Liver (tissue), 8 donors: ENCODE measurements at regions not wholly inside any gene's neighbourhood (a gene's known extent, or its start where the extent isn't known, plus 50 kb on each side); places are given as distances from the start of the nearest gene placed in this dataset.

Experiments
- DNase-seq: peaks from one replicate; pipeline ENCODE4 v3.0.0-alpha.2; 2017; ENCODE audit warnings: low spot score
- H3K27ac ChIP-seq, 2 donors: one replicate each; pipeline ENCODE4 v1.7.0; 2013; ENCODE audit warnings: inconsistent platforms in 2 of 2, low read length in 2 of 2, control low read depth in 1 of 2, low read depth in 1 of 2, mild to moderate bottlenecking in 1 of 2
- H3K27me3 ChIP-seq, 4 donors: one replicate each; pipeline versions ENCODE4 v1.6.1 to v1.7.0; 2013; ENCODE audit warnings: low read length in 3 of 4, inconsistent platforms in 1 of 4, mild to moderate bottlenecking in 1 of 4, moderate library complexity in 1 of 4; ENCODE audit not compliant: control insufficient read depth in 4 of 4, insufficient read depth in 4 of 4
- H3K36me3 ChIP-seq, 4 donors: one replicate each; pipeline versions ENCODE4 v1.6.1 to v1.7.0; 2013; ENCODE audit warnings: low read length in 3 of 4, mild to moderate bottlenecking in 3 of 4, low read depth in 1 of 4, moderate library complexity in 1 of 4; ENCODE audit not compliant: control insufficient read depth in 4 of 4, insufficient read depth in 3 of 4
- H3K4me1 ChIP-seq, 4 donors: one replicate each; pipeline versions ENCODE4 v1.6.1 to v1.7.0; 2013; ENCODE audit warnings: low read length in 3 of 4, mild to moderate bottlenecking in 3 of 4, moderate library complexity in 1 of 4; ENCODE audit not compliant: control insufficient read depth in 4 of 4, insufficient read depth in 4 of 4
- H3K4me3 ChIP-seq, 3 donors: one replicate each; pipeline versions ENCODE4 v1.6.1 to v1.7.0; 2013; ENCODE audit warnings: low read length in 3 of 3, control low read depth in 1 of 3, low read depth in 1 of 3, mild to moderate bottlenecking in 1 of 3
- H3K9ac ChIP-seq, 2 donors: one replicate each; pipeline ENCODE4 v1.7.0; 2013; ENCODE audit warnings: low read length in 2 of 2, mild to moderate bottlenecking in 2 of 2, moderate library complexity in 2 of 2, control low read depth in 1 of 2, low read depth in 1 of 2
- H3K9me3 ChIP-seq, 4 donors: one replicate each; pipeline versions ENCODE4 v1.6.1 to v1.7.0; 2013; ENCODE audit warnings: low read length in 3 of 4; ENCODE audit not compliant: control insufficient read depth in 4 of 4
- EGR1 ChIP-seq, 2 donors: IDR thresholded peaks; 2 replicates each; pipeline ENCODE4 v1.6.1; 2016 to 2018; ENCODE audit warnings: antibody characterized with exemption in 2 of 2, low read depth in 2 of 2
- FOXA1 ChIP-seq: IDR thresholded peaks from 2 replicates; pipeline ENCODE4 v1.6.1; 2016; ENCODE audit warnings: antibody characterized with exemption
- FOXA2 ChIP-seq: IDR thresholded peaks from 2 replicates; pipeline ENCODE4 v1.6.1; 2016; ENCODE audit warnings: antibody characterized with exemption
- GABPA ChIP-seq, 2 donors: IDR thresholded peaks in 1 of 2; conservative IDR thresholded peaks in 1 of 2; 2 replicates each; pipeline ENCODE4 v1.6.1; 2016; ENCODE audit warnings: antibody characterized with exemption in 2 of 2, mild to moderate bottlenecking in 1 of 2, moderate library complexity in 1 of 2
- HNF4A ChIP-seq, 2 donors: conservative IDR thresholded peaks; 2 replicates each; pipeline ENCODE4 v1.6.1; 2016; ENCODE audit warnings: antibody characterized with exemption in 2 of 2, mild to moderate bottlenecking in 2 of 2
- HNF4G ChIP-seq: IDR thresholded peaks from 2 replicates; pipeline ENCODE4 v1.6.1; 2016; ENCODE audit warnings: antibody characterized with exemption
- JUND ChIP-seq, 2 donors: IDR thresholded peaks; 2 replicates each; pipeline ENCODE4 v1.6.1; 2016; ENCODE audit warnings: antibody characterized with exemption in 2 of 2
- NR2F2 ChIP-seq: IDR thresholded peaks from 2 replicates; pipeline ENCODE4 v1.6.1; 2016; ENCODE audit warnings: antibody characterized with exemption
- RAD21 ChIP-seq, 2 donors: IDR thresholded peaks; 2 replicates each; pipeline ENCODE4 v1.6.1; 2016; ENCODE audit warnings: antibody characterized with exemption in 2 of 2, mild to moderate bottlenecking in 2 of 2
- RXRA ChIP-seq, 2 donors: IDR thresholded peaks; 2 replicates each; pipeline ENCODE4 v1.6.1; 2017 to 2018; ENCODE audit warnings: antibody characterized with exemption in 2 of 2, mild to moderate bottlenecking in 1 of 2
- SP1 ChIP-seq: IDR thresholded peaks from 2 replicates; pipeline ENCODE4 v1.6.1; 2018; ENCODE audit warnings: antibody characterized with exemption, mild to moderate bottlenecking
- TAF1 ChIP-seq: conservative IDR thresholded peaks from 2 replicates; pipeline ENCODE4 v1.6.1; 2016; ENCODE audit warnings: antibody characterized with exemption, mild to moderate bottlenecking
- YY1 ChIP-seq: IDR thresholded peaks from 2 replicates; pipeline ENCODE4 v1.6.1; 2016; ENCODE audit warnings: antibody characterized with exemption, mild to moderate bottlenecking
- WGBS: extraction: QIAGEN DNeasy Blood & Tissue Kit; methylation state at CpG from one replicate; pipeline ENCODE4 v1.1.7; 2013; 5-methylcytosine and 5-hydroxymethylcytosine counted together
- TF ChIP-seq, protein P1 (sequence below): IDR thresholded peaks from 2 replicates; pipeline ENCODE4 v1.6.1; 2016; ENCODE audit warnings: antibody characterized with exemption
- TF ChIP-seq, protein P2 (sequence below): IDR thresholded peaks from 2 replicates; pipeline ENCODE4 v1.6.1; 2016; ENCODE audit warnings: antibody characterized with exemption
- TF ChIP-seq, protein P3 (sequence below): IDR thresholded peaks from 2 replicates; pipeline ENCODE4 v1.6.1; 2016; ENCODE audit warnings: antibody characterized with exemption
- TF ChIP-seq, protein P4 (sequence below): fragments of 150-350 bp; IDR thresholded peaks from 2 replicates; pipeline ENCODE4 v1.5.1; 2017; ENCODE audit warnings: improper control_type of control experiment, low read depth, low read length; ENCODE audit not compliant: missing input control
- donor health status: healthy.
- donor health status: healthy.
- donor health status: healthy.
- donor health status: healthy.
- donor health status: healthy.

DNA sequence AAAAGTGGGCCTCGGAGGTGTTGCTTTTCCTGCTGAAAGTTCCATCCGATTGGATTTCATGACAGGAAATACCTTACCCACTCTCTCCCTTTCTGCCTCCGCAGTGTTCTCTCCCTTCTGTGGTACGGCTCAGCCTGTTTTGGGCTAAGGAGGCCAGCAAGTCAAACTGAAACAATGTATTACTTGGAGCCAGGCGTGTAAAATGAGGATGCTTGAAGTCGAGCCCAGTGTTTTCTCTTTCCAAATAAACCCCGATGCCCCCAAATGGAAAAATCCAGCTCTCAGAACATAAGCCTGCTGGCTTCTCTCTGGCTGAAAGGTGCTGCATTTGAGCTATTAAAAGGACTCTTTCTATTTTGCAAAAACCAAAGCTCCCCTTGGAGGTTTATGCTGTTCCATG, 124.7 kb downstream of the ZNF664 start:
- 73% methylated on average over 7 of the region's 7 CpGs for WGBS
- DNase-seq: no peak
- Histone ChIP-seq H3K9ac (no peak overlapping the region), H3K4me1 (no peaks in the 10 kb centered on the region), H3K36me3 (no peaks in the 10 kb centered on the region), H3K27me3 (no peaks in the 10 kb centered on the region), H3K27ac (no peak overlapping the region), H3K4me3 (no peak overlapping the region), H3K9me3 (no peaks in the 10 kb centered on the region)
- no peak for TF ChIP-seq TAF1
- TF ChIP-seq, protein P1, sequence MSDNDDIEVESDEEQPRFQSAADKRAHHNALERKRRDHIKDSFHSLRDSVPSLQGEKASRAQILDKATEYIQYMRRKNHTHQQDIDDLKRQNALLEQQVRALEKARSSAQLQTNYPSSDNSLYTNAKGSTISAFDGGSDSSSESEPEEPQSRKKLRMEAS: no peak
- TF ChIP-seq, protein P2, sequence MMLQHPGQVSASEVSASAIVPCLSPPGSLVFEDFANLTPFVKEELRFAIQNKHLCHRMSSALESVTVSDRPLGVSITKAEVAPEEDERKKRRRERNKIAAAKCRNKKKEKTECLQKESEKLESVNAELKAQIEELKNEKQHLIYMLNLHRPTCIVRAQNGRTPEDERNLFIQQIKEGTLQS: no peak
- no peak for TF ChIP-seq HNF4G
- no peak for TF ChIP-seq RXRA (IDR thresholded peaks at IDR 0.05)
- no peak for TF ChIP-seq FOXA1
- no peak for TF ChIP-seq HNF4A (conservative IDR thresholded peaks at IDR 0.05)
- TF ChIP-seq EGR1 (IDR thresholded peaks at IDR 0.05; ENCODE audit: low read depth in 2 of 2): no peak
- no peak for TF ChIP-seq YY1
- no peak for TF ChIP-seq FOXA2
- no peak for TF ChIP-seq JUND (IDR thresholded peaks at IDR 0.05)

DNA sequence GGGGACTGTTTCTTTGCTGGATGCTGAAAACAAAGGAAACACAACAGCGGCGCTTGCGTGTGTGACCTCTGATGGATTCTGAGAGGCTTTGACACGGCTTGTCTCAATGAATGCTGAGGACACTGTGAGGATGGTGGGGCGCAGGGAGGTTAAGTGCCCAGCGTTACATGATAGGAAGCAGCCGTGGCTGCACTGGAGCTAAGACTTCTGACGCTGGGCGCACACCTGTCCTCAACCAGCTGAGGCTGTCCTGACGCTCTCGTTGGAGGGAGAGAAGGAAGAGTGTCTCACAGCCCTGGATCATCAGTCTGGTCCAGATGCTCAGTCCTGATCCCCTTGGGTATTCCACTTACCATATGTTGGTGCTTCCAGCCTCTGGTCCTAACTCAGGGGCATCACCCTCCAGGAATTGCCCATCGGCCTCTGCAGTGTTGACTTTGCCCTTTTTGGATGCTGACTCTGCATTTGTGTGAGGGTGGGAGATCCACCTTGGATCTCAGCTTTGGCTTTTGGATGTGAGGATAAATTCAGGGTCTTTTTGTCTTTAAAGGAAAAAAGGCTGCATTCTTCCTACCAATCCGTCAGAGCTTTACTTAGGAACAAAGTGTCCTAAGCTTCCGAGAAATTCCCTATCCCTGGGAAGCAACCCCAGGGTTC, 125.2 kb downstream of the ZNF664 start:
- H3K9ac ChIP-seq: no peak overlapping the region
- no peaks in the 10 kb centered on the region for H3K9me3 ChIP-seq
- TF ChIP-seq SP1 (no peak), HNF4A (conservative IDR thresholded peaks at IDR 0.05) (no peak), JUND (IDR thresholded peaks at IDR 0.05) (no peak), FOXA1 (no peak), TAF1 (no peak), RAD21 (IDR thresholded peaks at IDR 0.05) (no peak), GABPA (IDR thresholded peaks at IDR 0.05 in 1 of 2, conservative IDR thresholded peaks at IDR 0.05 in 1 of 2) (no peak), NR2F2 (no peak)
- TF ChIP-seq, protein P2: no peak
- TF ChIP-seq, protein P1: no peak
- TF ChIP-seq, protein P3, sequence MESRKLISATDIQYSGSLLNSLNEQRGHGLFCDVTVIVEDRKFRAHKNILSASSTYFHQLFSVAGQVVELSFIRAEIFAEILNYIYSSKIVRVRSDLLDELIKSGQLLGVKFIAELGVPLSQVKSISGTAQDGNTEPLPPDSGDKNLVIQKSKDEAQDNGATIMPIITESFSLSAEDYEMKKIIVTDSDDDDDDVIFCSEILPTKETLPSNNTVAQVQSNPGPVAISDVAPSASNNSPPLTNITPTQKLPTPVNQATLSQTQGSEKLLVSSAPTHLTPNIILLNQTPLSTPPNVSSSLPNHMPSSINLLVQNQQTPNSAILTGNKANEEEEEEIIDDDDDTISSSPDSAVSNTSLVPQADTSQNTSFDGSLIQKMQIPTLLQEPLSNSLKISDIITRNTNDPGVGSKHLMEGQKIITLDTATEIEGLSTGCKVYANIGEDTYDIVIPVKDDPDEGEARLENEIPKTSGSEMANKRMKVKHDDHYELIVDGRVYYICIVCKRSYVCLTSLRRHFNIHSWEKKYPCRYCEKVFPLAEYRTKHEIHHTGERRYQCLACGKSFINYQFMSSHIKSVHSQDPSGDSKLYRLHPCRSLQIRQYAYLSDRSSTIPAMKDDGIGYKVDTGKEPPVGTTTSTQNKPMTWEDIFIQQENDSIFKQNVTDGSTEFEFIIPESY: no peak
- TF ChIP-seq, protein P4, sequence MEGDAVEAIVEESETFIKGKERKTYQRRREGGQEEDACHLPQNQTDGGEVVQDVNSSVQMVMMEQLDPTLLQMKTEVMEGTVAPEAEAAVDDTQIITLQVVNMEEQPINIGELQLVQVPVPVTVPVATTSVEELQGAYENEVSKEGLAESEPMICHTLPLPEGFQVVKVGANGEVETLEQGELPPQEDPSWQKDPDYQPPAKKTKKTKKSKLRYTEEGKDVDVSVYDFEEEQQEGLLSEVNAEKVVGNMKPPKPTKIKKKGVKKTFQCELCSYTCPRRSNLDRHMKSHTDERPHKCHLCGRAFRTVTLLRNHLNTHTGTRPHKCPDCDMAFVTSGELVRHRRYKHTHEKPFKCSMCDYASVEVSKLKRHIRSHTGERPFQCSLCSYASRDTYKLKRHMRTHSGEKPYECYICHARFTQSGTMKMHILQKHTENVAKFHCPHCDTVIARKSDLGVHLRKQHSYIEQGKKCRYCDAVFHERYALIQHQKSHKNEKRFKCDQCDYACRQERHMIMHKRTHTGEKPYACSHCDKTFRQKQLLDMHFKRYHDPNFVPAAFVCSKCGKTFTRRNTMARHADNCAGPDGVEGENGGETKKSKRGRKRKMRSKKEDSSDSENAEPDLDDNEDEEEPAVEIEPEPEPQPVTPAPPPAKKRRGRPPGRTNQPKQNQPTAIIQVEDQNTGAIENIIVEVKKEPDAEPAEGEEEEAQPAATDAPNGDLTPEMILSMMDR: no peak
- no peaks in the 10 kb centered on the region for H3K27me3 ChIP-seq
- H3K36me3 ChIP-seq: no peaks in the 10 kb centered on the region
- H3K27ac ChIP-seq: no peak overlapping the region
- no peak overlapping the region for H3K4me3 ChIP-seq
- no peak for DNase-seq
- 85% methylated on average over 14 of the region's 14 CpGs for WGBS
- H3K4me1 ChIP-seq: no peaks in the 10 kb centered on the region
